ENCODE measurements at regions not wholly inside any gene's neighbourhood (a gene's known extent, or its start where the extent isn't known, plus 50 kb on each side); places are given as distances from the start of the nearest gene placed in this dataset.
"Not testable (repeated sequence)": the region's sequence is repeated elsewhere in the genome, so short reads cannot be mapped to it uniquely, and the experiment has no call there.

DNA sequence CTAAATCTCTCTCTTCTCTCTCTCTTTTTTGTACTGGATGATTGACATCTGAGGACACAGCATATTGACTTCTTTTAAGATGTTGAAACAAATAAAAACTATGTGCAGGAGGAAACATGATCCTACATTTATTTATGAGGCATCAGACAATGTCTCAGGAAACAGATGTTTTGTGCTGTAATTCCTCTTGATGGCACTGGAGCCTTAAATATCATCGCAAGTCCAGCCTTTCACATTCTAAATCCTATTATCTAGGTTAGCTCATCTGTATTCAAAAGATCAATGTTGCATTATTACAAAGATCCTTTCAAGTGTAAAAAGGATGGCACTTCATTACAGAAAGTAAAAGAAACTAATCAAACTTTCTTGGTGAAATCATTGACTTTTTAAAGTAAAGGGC lies 63.9 kb downstream of the MAT2B start:
- DNase-seq: peak; percentile 12

DNA sequence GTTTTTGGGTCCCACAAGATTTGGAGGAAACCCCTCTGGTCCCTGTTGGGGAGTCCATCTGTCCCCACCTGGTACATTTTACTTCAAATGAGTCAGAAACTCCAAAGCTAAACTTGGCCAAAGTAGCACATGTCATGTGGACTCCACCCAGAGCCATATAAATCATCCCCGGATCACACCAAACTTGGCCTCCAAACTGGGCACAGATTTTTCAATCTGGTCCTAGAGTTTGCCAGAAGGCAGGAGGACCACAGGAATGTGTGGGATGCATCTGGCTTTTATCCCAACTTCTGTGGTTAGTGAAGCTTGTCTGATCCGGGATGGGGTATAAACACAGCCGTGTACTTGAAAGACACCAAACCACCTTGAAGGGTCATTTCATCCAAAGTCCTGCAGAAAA lies 66.3 kb downstream of the MAT2B start:
- in situ Hi-C loops (cut with HindIII; ENCODE audit: low pct_ligation_motif_present, low pct_unique_long_range_greater_than_20kb, low sequenced_read_pairs): no loop called here
- peak; percentile 88 for DNase-seq

More for the DNA sequence above, 63.9 kb downstream of the MAT2B start:
- in situ Hi-C loops (cut with HindIII; ENCODE audit: low pct_ligation_motif_present, low pct_unique_long_range_greater_than_20kb, low sequenced_read_pairs): no loop called here

DNA sequence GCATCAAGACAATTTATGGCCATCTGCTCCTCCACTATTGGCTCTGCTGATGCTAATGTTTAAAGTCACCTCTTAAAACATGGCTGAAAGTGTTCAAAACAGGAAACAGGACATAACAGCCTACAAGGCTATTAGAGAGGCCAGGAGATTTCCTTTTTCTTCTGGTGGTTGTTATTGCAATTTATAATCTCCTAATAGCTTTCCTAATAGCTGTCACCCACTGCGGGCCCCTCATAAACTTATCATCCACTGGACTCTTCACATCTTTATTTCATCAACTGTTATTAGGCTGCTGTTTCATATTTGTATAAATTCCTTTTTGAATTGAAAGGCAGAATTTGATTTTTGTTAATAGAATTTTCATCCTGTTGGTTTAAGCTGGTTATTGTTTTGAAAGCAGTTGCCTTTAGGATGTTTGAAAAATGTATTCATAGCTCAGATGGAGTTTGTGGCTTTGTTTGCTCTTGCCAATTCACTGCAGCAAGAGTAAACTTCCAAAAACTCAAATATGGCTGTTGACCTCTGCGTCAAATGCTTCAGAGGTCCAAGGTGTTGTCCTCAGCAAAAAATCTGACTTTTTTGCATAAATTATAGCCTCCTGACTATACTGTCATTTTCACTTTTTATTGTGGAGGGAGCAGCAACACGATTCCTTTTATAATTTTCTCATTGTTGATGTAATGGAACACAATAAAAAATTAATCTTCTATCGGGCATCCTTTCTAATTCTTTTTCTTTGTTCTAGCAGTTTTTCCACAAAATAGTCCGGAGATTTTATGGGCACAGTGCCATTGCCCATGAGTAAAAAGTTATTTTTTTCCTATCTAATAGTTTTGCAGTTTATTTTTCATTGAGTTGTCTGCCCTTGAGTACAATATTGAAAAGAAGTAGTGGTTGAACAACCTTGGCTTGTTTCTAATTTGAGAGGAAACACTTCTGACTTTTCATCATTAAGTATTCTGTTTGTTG lies 69.3 kb downstream of the MAT2B start:
- in situ Hi-C loops (cut with HindIII; ENCODE audit: low pct_ligation_motif_present, low pct_unique_long_range_greater_than_20kb, low sequenced_read_pairs): no loop called here
- no peak for DNase-seq

DNA sequence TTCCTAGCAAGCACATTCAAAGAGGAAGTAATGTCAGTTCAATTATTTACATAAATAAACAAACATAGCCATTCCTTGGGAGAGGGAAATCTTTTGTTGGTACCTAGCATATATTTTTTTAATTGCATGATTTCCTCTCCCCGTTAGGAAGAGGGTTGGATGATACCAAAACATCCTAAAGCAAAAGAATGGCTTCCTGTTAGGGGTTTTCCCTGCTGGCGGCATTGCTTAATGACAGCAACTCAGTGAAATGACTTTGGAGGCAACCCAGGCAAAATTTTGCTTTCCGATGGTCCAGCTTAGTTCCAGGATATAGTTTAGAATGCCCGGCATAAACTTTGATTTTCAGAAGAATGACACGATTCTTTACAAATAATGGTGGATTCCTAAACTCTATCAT lies 73.2 kb downstream of the MAT2B start:
- in situ Hi-C loops (cut with HindIII; ENCODE audit: low pct_ligation_motif_present, low pct_unique_long_range_greater_than_20kb, low sequenced_read_pairs): no loop called here
- no peak for DNase-seq

GRCh38 chr5:163579729-163580128 lies 74.3 kb downstream of the MAT2B start:
- DNase-seq: no peak
- in situ Hi-C loops (cut with HindIII; ENCODE audit: low pct_ligation_motif_present, low pct_unique_long_range_greater_than_20kb, low sequenced_read_pairs): no loop called here

DNA sequence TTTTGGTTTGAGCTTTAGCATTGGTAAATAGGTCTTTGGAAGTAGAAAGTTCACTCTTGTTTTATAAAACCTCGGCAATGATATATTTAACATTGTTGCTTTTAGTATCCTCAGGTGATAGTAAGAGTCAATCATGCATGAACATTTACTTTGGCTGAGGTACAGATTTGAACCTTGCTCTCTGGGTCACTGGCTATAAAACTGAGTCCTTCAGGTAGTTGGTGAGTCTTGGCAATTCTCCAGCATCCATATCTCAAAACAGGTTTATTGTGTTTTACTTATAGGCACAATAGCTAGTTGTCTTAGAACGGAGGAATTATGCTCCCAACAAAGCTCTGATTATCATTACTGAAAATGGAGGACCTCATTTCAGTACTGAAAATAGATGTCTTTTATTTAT lies 75.1 kb downstream of the MAT2B start:
- DNase-seq: no peak
- in situ Hi-C loops (cut with HindIII; ENCODE audit: low pct_ligation_motif_present, low pct_unique_long_range_greater_than_20kb, low sequenced_read_pairs): no loop called here

GRCh38 chr5:163583491-163584153 lies 78.2 kb downstream of the MAT2B start:
- in situ Hi-C loops (cut with HindIII; ENCODE audit: low pct_ligation_motif_present, low pct_unique_long_range_greater_than_20kb, low sequenced_read_pairs); DNase-seq: not testable (repeated sequence)

GRCh38 chr5:163585206-163585605 lies 79.8 kb downstream of the MAT2B start:
- DNase-seq: peak; percentile 38
- in situ Hi-C loops (cut with HindIII; ENCODE audit: low pct_ligation_motif_present, low pct_unique_long_range_greater_than_20kb, low sequenced_read_pairs): no loop called here

DNA sequence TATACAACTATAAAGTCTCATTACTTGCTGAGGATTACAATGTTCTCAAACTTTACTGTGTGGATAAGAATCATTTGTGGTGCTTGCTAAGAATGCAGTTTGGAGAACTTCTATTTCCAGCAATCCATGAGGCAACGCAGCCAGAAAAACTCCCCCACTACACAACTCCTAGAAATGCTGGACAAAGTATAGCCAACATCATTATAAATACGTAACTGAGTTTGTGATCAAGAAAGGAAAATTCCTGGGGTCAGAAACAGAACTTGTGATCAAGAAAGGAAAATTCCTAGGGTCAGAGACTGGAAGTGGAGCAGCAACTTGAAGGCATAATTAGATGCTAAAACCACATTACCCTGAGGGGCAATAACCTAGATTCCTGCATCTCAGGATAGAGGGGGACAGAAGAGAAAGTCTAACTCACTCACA lies 81.1 kb downstream of the MAT2B start:
- in situ Hi-C loops (cut with HindIII; ENCODE audit: low pct_ligation_motif_present, low pct_unique_long_range_greater_than_20kb, low sequenced_read_pairs): no loop called here
- DNase-seq: no peak

DNA sequence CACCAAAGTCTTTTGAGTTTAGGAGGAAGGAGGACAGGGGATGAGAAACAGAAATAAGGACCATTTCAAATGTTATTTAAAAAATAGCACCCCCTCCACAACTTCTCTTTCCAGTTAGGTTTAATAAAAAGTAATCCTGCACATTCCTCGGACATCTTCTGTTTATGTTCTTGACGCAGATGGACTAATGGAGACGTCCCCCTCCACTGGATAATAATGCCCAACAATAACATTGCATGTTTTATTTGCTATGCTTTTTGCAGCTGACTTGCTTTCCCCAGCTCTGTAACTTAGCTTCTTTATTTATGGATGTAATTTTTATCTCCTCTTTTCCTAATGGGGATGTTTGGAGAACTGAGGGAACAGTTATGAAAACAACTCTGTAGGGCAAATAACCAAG lies 89.5 kb downstream of the MAT2B start:
- in situ Hi-C loops (cut with HindIII; ENCODE audit: low pct_ligation_motif_present, low pct_unique_long_range_greater_than_20kb, low sequenced_read_pairs): no loop called here
- no peak for DNase-seq

GRCh38 chr5:163595932-163596607 lies 90.7 kb downstream of the MAT2B start:
- in situ Hi-C loops (cut with HindIII; ENCODE audit: low pct_ligation_motif_present, low pct_unique_long_range_greater_than_20kb, low sequenced_read_pairs): no loop called here

GRCh38 chr5:163596608-163597315 lies 91.3 kb downstream of the MAT2B start:
- DNase-seq: no peak
- in situ Hi-C loops (cut with HindIII; ENCODE audit: low pct_ligation_motif_present, low pct_unique_long_range_greater_than_20kb, low sequenced_read_pairs): no loop called here

More at GRCh38 chr5:163595932-163596607, 90.7 kb downstream of the MAT2B start:
- no peak for DNase-seq

DNA sequence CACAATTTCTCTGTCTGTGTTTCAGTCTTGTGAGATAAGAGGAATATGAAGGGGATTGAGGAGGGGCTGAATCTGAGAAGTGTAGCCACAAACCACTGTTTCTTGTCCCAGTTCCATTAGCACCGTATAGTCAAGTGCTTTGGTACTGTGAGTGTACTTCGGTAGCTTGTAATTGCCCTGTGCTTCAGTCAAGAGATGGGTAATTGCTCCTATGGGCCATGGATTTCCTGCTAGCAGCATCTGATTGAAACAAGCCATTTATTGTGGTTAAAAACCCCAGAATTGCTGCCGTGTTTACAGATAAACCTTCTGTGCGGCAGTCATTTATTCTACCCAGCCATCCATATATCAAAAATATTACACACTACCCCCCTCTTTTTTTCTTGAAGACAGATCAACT lies 98.6 kb downstream of the MAT2B start:
- in situ Hi-C loops (cut with HindIII; ENCODE audit: low pct_ligation_motif_present, low pct_unique_long_range_greater_than_20kb, low sequenced_read_pairs): no loop called here
- no peak for DNase-seq

GRCh38 chr5:163607256-163607655 lies 101.8 kb downstream of the MAT2B start:
- in situ Hi-C loops (cut with HindIII; ENCODE audit: low pct_ligation_motif_present, low pct_unique_long_range_greater_than_20kb, low sequenced_read_pairs): no loop called here
- no peak for DNase-seq

DNA sequence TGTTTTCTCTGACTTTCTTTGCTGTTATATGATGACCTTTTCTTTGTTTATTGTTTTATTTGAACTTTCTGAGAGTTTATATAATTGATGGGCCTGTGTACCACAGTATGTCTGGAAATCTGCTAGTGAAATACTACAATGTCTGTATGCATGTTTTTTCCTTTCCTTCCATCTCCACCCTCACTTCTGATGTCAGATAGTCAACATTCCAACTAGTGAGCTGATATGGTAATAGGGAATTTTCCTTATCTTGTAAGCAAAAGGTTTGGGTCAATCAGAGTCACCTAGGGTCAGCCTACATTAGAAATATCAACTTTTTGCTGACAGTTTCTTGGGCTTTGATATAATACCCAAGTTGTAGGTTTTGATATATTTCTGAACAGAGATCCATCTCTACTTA lies 103.2 kb downstream of the MAT2B start:
- no peak for DNase-seq
- in situ Hi-C loops (cut with HindIII; ENCODE audit: low pct_ligation_motif_present, low pct_unique_long_range_greater_than_20kb, low sequenced_read_pairs): no loop called here

DNA sequence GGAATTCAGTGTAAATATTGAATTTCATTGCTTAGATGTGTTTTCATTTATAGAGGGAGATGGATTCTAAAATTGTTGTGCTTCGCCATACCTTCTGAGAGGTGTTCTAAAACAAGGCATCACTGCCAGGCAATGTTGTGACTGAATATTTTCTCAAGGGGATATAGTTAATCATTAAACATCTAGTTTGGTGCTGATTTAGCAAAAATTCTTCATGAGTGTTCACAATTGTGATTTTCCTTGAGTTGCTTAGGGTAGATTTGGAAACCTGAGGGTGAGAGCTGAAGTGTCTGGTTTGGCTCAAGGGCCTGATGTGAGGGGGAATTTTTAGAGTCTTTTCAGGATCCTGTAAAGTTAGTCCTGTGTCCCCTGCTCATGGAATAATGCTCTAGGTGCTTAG lies 104.5 kb downstream of the MAT2B start:
- in situ Hi-C loops (cut with HindIII; ENCODE audit: low pct_ligation_motif_present, low pct_unique_long_range_greater_than_20kb, low sequenced_read_pairs): no loop called here
- no peak for DNase-seq

GRCh38 chr5:163612358-163613149 lies 107.1 kb downstream of the MAT2B start:
- in situ Hi-C loops (cut with HindIII; ENCODE audit: low pct_ligation_motif_present, low pct_unique_long_range_greater_than_20kb, low sequenced_read_pairs): no loop called here
- no peak for DNase-seq

DNA sequence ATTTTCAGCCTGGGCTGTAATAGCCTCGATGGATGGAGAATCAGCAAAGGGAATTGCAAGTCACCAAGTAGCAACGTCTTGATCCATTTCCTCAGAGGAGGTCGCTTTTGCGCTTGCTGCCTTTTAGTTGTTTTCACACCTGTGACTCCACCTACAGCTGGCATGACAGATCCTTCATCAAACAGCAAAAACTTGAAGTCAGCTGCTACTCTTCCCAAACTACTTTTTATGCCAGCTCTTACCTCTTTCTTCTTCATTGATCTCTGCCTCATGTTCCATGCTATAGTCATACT lies 107.7 kb downstream of the MAT2B start:
- in situ Hi-C loops (cut with HindIII; ENCODE audit: low pct_ligation_motif_present, low pct_unique_long_range_greater_than_20kb, low sequenced_read_pairs): no loop called here
- no peak for DNase-seq
